ENCODE measurements at regions not wholly inside any gene's neighbourhood (a gene's known extent, or its start where the extent isn't known, plus 50 kb on each side); places are given as distances from the start of the nearest gene placed in this dataset.

GRCh38 chr6:3522561-3523260 is 65.9 kb upstream of the SLC22A23 start:
- no peak for DNase-seq

DNA sequence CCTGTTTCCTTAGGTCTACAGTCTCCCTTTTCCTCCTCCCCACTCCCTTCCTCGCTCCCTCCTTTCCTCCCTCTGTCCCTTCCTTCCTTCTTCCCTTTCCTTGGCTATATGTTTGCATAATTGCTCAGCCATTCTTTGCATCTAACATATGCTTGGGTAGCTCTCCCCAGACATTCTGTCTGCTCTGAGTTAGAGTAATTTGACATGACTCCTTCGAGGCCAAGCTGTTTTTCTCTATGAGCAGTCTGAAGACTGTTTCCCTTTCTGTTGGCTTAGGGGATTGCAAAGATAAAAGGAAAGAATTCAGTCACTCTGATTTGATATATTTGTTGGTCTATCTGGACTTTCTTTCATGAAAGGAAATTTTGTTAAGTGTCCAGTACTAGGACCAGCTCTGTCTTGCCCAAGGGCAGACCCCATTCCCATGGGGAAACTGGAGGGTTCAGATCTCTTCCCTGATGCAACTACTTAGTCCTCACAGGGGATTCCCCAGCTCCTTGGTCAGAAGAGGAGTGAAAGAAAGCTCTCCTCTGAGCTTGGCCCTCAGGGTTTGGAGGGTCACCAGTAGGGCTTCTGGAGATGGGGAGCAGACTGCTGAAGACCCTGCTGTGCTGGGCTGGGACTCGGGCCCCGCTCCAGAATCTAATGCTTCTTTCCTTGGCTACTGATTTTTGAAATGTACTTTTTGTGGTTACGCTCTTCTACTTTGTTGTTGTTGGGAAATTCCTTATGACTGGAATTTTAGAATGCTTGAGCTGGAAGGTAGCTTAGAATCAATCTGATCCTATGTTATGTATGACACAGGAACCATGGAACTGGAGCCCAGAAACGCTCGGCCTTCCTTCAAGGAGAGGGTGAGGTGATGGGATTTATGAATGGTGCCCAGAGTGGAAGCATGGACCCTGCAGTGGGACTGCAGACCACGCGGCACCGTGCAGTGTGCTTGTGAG is 63.7 kb upstream of the SLC22A23 start:
- DNase-seq: no peak

DNA sequence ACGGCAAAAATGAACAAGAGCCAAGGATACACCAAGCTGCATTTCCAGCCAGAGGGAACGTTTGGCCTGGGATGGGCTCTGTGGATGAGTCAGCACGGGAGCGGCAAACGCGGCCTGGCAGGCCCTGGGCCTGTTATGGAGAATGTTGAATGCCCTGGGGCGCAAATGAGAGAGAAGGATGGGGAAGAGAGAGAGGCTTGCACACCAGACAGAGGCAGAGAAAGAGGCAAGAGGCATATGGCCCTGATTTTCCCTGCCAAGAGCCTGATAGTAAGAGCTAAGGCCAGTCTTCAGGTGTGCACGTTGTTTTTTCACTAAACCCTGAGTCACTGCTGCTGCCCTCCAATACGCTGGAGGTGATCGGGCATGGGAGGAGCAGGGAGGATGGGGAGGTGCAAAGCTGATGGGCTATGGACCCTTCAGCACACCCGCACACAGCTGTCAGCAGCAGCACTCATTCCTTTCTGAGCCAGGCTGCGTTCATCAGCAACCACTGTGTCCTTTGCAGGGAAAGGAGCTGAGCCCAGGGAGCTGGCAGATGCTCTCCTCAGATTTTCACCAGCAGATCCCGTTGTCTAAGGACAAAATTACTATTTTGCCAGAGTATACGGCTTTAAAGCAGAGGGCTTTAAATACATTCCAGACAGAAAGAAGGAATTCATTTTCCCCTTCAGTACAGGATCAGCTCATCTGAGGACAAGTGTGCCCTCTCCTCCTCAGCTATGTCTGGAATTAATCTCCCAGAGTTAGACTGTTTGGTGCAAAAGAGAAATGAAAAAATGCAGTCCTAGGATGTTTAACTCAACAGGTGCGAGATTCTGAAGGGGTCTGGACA is 61.7 kb upstream of the SLC22A23 start:
- no peak for DNase-seq

DNA sequence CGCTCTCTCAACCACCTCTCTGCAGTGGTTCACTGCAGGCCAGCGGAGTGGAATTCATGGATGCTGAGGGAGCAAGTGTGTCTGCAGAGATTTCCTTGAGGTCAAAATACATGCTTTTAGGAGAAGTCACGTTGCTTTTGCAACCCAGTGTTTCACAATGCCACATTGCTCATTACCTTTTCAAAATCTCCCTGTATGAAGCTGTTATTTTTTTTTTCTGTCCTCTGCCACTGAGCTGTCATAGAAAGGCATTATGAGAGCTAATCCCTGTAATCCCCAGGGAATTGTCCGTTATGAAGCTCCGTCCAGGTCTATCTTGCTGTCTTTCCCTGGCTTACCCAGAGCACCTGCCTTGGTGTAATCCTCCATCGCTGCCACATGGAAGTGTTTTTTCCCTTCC is 60.5 kb upstream of the SLC22A23 start:
- no peak for DNase-seq

- DNase-seq: no peak
Measured at GRCh38 chr6:3516092-3516491, 59.2 kb upstream of the SLC22A23 start.

DNA sequence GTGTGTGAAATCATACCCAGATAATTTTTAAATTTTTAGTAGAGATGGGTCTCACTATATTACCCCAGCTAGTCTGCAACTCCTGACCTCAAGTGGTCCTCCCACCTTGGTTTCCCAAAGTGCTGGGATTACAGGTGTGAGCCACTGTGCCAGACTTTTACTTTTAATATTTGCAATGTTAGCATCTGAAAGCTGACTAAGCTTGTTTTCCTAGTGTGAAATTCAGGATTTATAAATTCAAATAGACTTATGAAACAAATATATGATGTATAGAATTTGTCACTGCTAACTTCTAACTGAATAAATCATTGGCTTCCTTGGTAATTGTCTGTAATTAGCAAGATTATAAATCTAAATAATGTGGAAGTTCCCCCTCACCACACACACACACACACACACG is 58.8 kb upstream of the SLC22A23 start:
- DNase-seq: no peak

- DNase-seq: no peak
Measured at GRCh38 chr6:3513416-3513815, 56.6 kb upstream of the SLC22A23 start.

DNA sequence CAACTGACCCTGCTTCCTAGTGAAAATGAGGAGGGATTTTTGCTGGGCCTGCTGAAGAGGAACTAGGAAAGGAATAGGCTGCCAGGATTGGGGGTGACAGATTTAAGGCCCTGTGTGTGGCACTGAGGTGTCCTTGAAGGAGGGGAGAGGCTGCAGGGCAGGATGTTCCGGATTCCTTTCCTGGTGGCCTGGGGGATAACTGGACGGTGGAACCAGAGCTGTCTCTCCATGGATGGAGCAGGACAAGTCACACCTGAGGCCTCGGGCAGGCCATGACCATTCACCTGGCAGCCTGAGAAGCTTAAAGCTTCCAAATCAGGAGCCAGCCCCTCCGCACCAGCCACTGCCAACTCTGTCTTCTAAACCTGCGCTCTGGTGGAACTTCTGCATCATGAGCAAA is 56.0 kb upstream of the SLC22A23 start:
- DNase-seq: no peak

DNA sequence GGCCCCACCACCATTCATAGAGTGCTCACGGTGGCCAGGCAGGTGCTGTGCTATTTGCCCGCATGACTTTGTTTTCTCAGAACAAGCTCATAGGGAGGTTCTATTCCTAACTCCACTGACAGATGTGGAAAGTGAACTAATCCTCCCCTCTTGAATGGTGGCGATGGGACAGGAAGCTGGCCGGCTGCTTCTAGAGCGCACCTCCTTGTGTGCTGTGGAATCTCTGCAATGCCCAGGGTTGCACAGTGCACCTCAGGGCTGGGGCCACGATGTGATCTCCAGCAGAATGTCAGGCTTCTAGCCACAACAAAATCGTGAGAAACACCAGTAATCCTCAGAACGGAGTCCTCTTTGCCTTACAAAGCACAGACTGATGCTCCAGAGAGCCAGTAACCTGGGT is 53.8 kb upstream of the SLC22A23 start:
- DNase-seq: no peak

GRCh38 chr6:3510178-3510577 is 53.3 kb upstream of the SLC22A23 start:
- no peak for DNase-seq

- no peak for DNase-seq
Measured at GRCh38 chr6:3509336-3509735, 52.5 kb upstream of the SLC22A23 start.

- DNase-seq: no peak
Measured at GRCh38 chr6:3506751-3507383, 50.0 kb upstream of the SLC22A23 start.

All from NCI-H510A treated with DMSO at 0.1 percent for 48 hours (cell line).